Esophagus muscularis mucosa (tissue), 4 donors: ENCODE measurements at regions not wholly inside any gene's neighbourhood (a gene's known extent, or its start where the extent isn't known, plus 50 kb on each side); places are given as distances from the start of the nearest gene placed in this dataset.

Experiments
- DNase-seq: peaks from one replicate; pipeline ENCODE4 v3.0.0-alpha.2; 2017; ENCODE audit errors: extremely low spot score
- H3K27ac ChIP-seq, 4 donors: fragments of 200-600 bp; sonication (generic); replicated peaks in 1 of 4; 1 replicate in 3 of 4; 2 replicates in 1 of 4; pipeline ENCODE4 v1.5.1; 2016 to 2019; ENCODE audit warnings: mild to moderate bottlenecking in 1 of 4
- H3K27me3 ChIP-seq, 4 donors: fragments of 200-600 bp; sonication (generic); one replicate each; pipeline versions ENCODE4 v1.5.1 to v1.6.0; 2016 to 2019
- H3K36me3 ChIP-seq, 4 donors: fragments of 200-600 bp; sonication (generic); one replicate each; pipeline ENCODE4 v1.5.1; 2016 to 2019
- H3K4me1 ChIP-seq, 4 donors: fragments of 200-600 bp; sonication (generic); one replicate each; pipeline ENCODE4 v1.5.1; 2016 to 2019
- H3K4me3 ChIP-seq, 4 donors: fragments of 200-600 bp; sonication (generic); 1 replicate in 2 of 4; 2 replicates in 2 of 4; pipeline ENCODE4 v1.5.1; 2016 to 2019; ENCODE audit warnings: mild to moderate bottlenecking in 4 of 4, moderate library complexity in 1 of 4
- H3K9me3 ChIP-seq, 4 donors: fragments of 200-600 bp; sonication (generic); 1 replicate in 3 of 4; 2 replicates in 1 of 4; pipeline ENCODE4 v1.5.1; 2016 to 2019
- EP300 ChIP-seq: sonication (generic); formaldehyde crosslinking; IDR thresholded peaks from one replicate; pipeline ENCODE4 v1.6.1; 2017; ENCODE audit warnings: antibody characterized with exemption
- POLR2A ChIP-seq: fragments of 450-650 bp; IDR thresholded peaks from one replicate; pipeline ENCODE4 v1.6.1; 2017; ENCODE audit warnings: antibody characterized with exemption, moderate library complexity, mild to moderate bottlenecking, low read depth
- POLR2AphosphoS5 ChIP-seq, 2 donors: sonication (generic); formaldehyde crosslinking; IDR thresholded peaks; one replicate each; pipeline ENCODE4 v1.6.1; 2017; ENCODE audit warnings: antibody characterized with exemption in 2 of 2
- WGBS: methylation state at CpG from one replicate; pipeline ENCODE4 v1.1.5; 2018; 5-methylcytosine and 5-hydroxymethylcytosine counted together
- intact Hi-C: fragments of 100-400 bp; cut with DNase I; formaldehyde crosslinking; loops from one replicate; pipeline ENCODE4 v1.15.1; 2023
- TF ChIP-seq, protein P1 (sequence below), 3 experiments: fragments of 200-600 bp in 2 of 3; fragments of 450-650 bp in 1 of 3; sonication (generic) in 2 of 3; IDR thresholded peaks; one replicate each; pipeline ENCODE4 v1.5.1; 2017 to 2019; ENCODE audit warnings: antibody characterized with exemption in 3 of 3, mild to moderate bottlenecking in 2 of 3, moderate library complexity in 1 of 3

DNA sequence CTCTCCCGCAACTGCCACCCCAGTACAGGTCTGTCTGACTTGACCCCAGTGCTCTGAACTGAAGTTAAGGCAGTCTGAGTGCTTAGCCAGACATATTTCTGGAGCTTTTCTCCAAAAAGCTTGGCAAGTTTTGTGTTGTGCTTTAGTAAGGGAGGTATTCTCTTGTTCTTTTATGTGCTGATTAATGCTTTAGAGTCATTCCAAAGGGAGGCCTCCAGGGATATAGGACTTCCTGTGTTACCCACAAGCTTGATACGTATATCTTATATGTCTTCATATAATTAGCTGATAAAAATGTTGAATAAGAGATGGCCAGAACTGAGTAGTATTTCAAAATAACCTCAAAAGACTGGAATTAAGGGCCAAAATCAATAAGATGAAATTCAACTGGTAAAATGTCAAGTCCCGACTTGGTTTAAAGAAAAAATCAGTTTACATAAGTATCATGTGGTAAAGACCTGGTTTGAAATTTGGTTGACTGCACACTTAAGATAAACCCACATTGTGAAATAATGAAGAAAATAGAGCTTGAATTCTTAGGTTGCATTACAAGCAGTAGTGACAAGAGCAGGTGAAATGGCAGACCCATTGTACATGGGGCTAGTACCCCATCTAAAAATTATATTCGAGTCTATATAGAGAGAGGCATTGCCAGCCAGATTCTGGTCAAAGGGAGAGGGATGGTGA, 226.9 kb downstream of the SNX19 start:
- intact Hi-C loops = no loop called here
- WGBS = 82% methylated on average over 4 of the region's 4 CpGs
- no peaks in the 10 kb centered on the region for H3K36me3 ChIP-seq
- peak; percentile 45 for DNase-seq
- H3K27ac ChIP-seq = no peak overlapping the region
- no peak for TF ChIP-seq POLR2AphosphoS5 (IDR thresholded peaks at IDR 0.05)
- TF ChIP-seq, protein P1, sequence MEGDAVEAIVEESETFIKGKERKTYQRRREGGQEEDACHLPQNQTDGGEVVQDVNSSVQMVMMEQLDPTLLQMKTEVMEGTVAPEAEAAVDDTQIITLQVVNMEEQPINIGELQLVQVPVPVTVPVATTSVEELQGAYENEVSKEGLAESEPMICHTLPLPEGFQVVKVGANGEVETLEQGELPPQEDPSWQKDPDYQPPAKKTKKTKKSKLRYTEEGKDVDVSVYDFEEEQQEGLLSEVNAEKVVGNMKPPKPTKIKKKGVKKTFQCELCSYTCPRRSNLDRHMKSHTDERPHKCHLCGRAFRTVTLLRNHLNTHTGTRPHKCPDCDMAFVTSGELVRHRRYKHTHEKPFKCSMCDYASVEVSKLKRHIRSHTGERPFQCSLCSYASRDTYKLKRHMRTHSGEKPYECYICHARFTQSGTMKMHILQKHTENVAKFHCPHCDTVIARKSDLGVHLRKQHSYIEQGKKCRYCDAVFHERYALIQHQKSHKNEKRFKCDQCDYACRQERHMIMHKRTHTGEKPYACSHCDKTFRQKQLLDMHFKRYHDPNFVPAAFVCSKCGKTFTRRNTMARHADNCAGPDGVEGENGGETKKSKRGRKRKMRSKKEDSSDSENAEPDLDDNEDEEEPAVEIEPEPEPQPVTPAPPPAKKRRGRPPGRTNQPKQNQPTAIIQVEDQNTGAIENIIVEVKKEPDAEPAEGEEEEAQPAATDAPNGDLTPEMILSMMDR (IDR thresholded peaks at IDR 0.05) = no peak
- no peak for TF ChIP-seq POLR2A
- TF ChIP-seq EP300 = no peak
- no peaks in the 10 kb centered on the region for H3K27me3 ChIP-seq
- no peaks in the 10 kb centered on the region for H3K9me3 ChIP-seq
- H3K4me3 ChIP-seq = no peak overlapping the region
- no peaks in the 10 kb centered on the region for H3K4me1 ChIP-seq

DNA sequence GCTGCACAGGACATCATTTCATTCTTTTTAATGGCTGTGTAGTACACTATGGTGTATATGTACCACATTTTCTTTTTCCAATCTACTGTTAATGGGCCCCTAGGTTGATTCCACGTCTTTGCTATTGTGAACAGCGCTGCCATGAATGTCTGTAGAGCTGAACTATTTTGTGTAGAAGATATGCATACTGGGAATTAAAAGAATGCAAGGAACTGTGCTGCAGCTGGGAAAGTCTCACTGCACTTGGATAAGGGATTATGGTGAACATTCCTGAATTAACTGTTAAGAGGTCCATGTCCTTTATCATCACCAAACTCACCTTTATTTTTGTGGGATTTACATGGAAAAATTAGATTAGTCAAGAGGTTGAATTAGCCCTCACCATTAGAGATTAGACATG, 224.7 kb downstream of the SNX19 start:
- TF ChIP-seq EP300 (no peak), POLR2A (no peak), POLR2AphosphoS5 (IDR thresholded peaks at IDR 0.05) (no peak)
- TF ChIP-seq, protein P1 (IDR thresholded peaks at IDR 0.05) = no peak
- Histone ChIP-seq H3K27me3 (no peaks in the 10 kb centered on the region), H3K27ac (no peak overlapping the region), H3K36me3 (no peaks in the 10 kb centered on the region), H3K4me3 (no peak overlapping the region), H3K9me3 (no peaks in the 10 kb centered on the region), H3K4me1 (no peaks in the 10 kb centered on the region)
- DNase-seq = no peak
- intact Hi-C loops = no loop called here
- 78% methylated on average over 2 of the region's 2 CpGs for WGBS

- over 99% methylated on average over 4 of the region's 4 CpGs for WGBS
- no peak overlapping the region for H3K27ac ChIP-seq
- no peaks in the 10 kb centered on the region for H3K9me3 ChIP-seq
- no peak overlapping the region for H3K4me3 ChIP-seq
- no peaks in the 10 kb centered on the region for H3K27me3 ChIP-seq
- no peaks in the 10 kb centered on the region for H3K4me1 ChIP-seq
- no peak for TF ChIP-seq POLR2AphosphoS5 (IDR thresholded peaks at IDR 0.05)
- TF ChIP-seq POLR2A = no peak
- TF ChIP-seq, protein P1 (IDR thresholded peaks at IDR 0.05) = no peak
- TF ChIP-seq EP300 = no peak
- no peaks in the 10 kb centered on the region for H3K36me3 ChIP-seq
- intact Hi-C loops = no loop called here
- peak; percentile 84 for DNase-seq
Observed at GRCh38 chr11:130692220-130692619, 224.1 kb downstream of the SNX19 start.

GRCh38 chr11:130693543-130693942, 222.7 kb downstream of the SNX19 start:
- peak; percentile 84 for DNase-seq
- TF ChIP-seq, protein P1 (IDR thresholded peaks at IDR 0.05) = no peak
- no peak for TF ChIP-seq POLR2A
- Histone ChIP-seq H3K4me3 (no peak overlapping the region), H3K27ac (no peak overlapping the region), H3K27me3 (no peaks in the 10 kb centered on the region), H3K36me3 (no peaks in the 10 kb centered on the region), H3K9me3 (no peaks in the 10 kb centered on the region), H3K4me1 (no peaks in the 10 kb centered on the region)
- WGBS = 98% methylated on average over 5 of the region's 5 CpGs
- intact Hi-C loops = no loop called here

DNA sequence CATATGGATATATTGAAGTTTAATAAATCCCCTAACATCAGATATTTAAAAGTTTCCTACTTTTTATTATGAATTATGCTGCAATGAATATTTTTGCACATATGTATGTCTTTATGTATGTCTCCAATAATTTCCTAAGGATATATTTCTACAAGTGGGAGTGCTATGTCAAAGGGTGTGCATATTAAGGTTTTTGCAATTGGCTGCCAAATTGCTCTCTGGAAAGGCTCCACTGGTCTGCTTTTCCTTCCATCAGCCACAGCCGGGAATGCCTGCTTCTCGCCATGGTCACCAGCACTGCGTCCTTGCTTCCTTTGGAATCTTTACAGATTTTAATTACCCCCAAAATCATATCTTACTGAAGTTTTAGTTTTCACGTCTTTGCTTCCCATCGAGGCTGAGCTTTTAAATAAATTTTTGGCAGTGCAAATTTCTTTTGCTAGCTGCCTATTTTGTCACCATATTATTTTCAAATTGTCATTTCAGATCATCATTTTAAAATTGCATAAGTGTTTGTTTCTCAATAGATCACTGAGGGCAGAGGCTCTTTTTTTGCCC, 221.7 kb downstream of the SNX19 start:
- H3K4me3 ChIP-seq = no peak overlapping the region

More for the DNA sequence above, 221.7 kb downstream of the SNX19 start:
- DNase-seq = no peak
- TF ChIP-seq EP300 = no peak
- TF ChIP-seq, protein P1 (IDR thresholded peaks at IDR 0.05) = no peak
- TF ChIP-seq POLR2A = no peak
- TF ChIP-seq POLR2AphosphoS5 (IDR thresholded peaks at IDR 0.05) = no peak
- WGBS = 77% methylated on average over 5 of the region's 5 CpGs
- no peak overlapping the region for H3K27ac ChIP-seq
- no peaks in the 10 kb centered on the region for H3K36me3 ChIP-seq
- H3K27me3 ChIP-seq = no peaks in the 10 kb centered on the region
- intact Hi-C loops = no loop called here
- H3K4me1 ChIP-seq = no peaks in the 10 kb centered on the region
- H3K9me3 ChIP-seq = no peaks in the 10 kb centered on the region
